ENCODE measurements at regions not wholly inside any gene's neighbourhood (a gene's known extent, or its start where the extent isn't known, plus 50 kb on each side); places are given as distances from the start of the nearest gene placed in this dataset.

GRCh38 chr21:20443558-20444155 lies 554.6 kb upstream of the NCAM2 start:
- Histone ChIP-seq H3K4me1 (ENCODE audit: insufficient read depth) (no peaks in the 10 kb centered on the region), H3K79me2 (ENCODE audit: insufficient read depth) (no peaks in the 10 kb centered on the region)

GRCh38 chr21:20445971-20446370 lies 552.2 kb upstream of the NCAM2 start:
- H3K4me3 ChIP-seq = no peak overlapping the region

More at GRCh38 chr21:20443558-20444155, 554.6 kb upstream of the NCAM2 start:
- no peaks in the 10 kb centered on the region for H3K9me3 ChIP-seq (ENCODE audit: low read depth)
- no peak overlapping the region for H2AFZ ChIP-seq
- H3K4me3 ChIP-seq = no peak overlapping the region
- no peak overlapping the region for H3K9ac ChIP-seq
- no peak overlapping the region for H3K4me2 ChIP-seq (ENCODE audit: unreplicated experiment)
- no peaks in the 10 kb centered on the region for H4K20me1 ChIP-seq (ENCODE audit: insufficient read depth)
- H3K9me2 ChIP-seq (ENCODE audit: insufficient read depth) = no peaks in the 10 kb centered on the region
- WGBS, 2 experiments (ENCODE audit: low coverage in 1 of 2, low lambda C conversion rate in 2 of 2, missing lambda C conversion rate in 2 of 2) = 44 to 58% methylated on average over 13 of the region's 13 CpGs
- in situ Hi-C loops (cut with MboI) = no loop called here
- TF ChIP-seq EZH2 (IDR thresholded peaks at IDR 0.05; ENCODE audit: insufficient read depth, poor library complexity, severe bottlenecking) = no peak
- no peak for TF ChIP-seq EZH2phosphoT487 (IDR thresholded peaks at IDR 0.05; ENCODE audit: insufficient read depth, low read depth)
- no peak overlapping the region for H3K27ac ChIP-seq
- no peaks in the 10 kb centered on the region for H3F3A ChIP-seq (ENCODE audit: insufficient read depth)
- no peaks in the 10 kb centered on the region for H3K36me3 ChIP-seq (ENCODE audit: low read depth)
- H3K27me3 ChIP-seq (replicated peaks; ENCODE audit: insufficient read depth) = no peaks in the 10 kb centered on the region
- no peak for DNase-seq

GRCh38 chr21:20451046-20451445 lies 547.2 kb upstream of the NCAM2 start:
- no peaks in the 10 kb centered on the region for H4K20me1 ChIP-seq (ENCODE audit: insufficient read depth)
- no peaks in the 10 kb centered on the region for H3K4me1 ChIP-seq (ENCODE audit: insufficient read depth)
- H3K27ac ChIP-seq = no peak overlapping the region
- no peak for TF ChIP-seq EZH2 (IDR thresholded peaks at IDR 0.05; ENCODE audit: insufficient read depth, poor library complexity, severe bottlenecking)
- TF ChIP-seq EZH2phosphoT487 (IDR thresholded peaks at IDR 0.05; ENCODE audit: insufficient read depth, low read depth) = no peak
- in situ Hi-C loops (cut with MboI) = no loop called here
- H3K9me2 ChIP-seq (ENCODE audit: insufficient read depth) = no peaks in the 10 kb centered on the region
- H3K9ac ChIP-seq = no peak overlapping the region
- H3K79me2 ChIP-seq (ENCODE audit: insufficient read depth) = no peaks in the 10 kb centered on the region
- no peak overlapping the region for H3K4me2 ChIP-seq (ENCODE audit: unreplicated experiment)
- no peak overlapping the region for H3K4me3 ChIP-seq
- no peaks in the 10 kb centered on the region for H3K27me3 ChIP-seq (replicated peaks; ENCODE audit: insufficient read depth)
- H3K9me3 ChIP-seq (ENCODE audit: low read depth) = no peaks in the 10 kb centered on the region
- no peaks in the 10 kb centered on the region for H3F3A ChIP-seq (ENCODE audit: insufficient read depth)
- 10% methylated on average over 2 of the region's 2 CpGs for WGBS, 2 experiments (ENCODE audit: low coverage in 1 of 2, low lambda C conversion rate in 2 of 2, missing lambda C conversion rate in 2 of 2)
- no peaks in the 10 kb centered on the region for H3K36me3 ChIP-seq (ENCODE audit: low read depth)
- no peak for DNase-seq
- H2AFZ ChIP-seq = no peak overlapping the region

More at GRCh38 chr21:20445971-20446370, 552.2 kb upstream of the NCAM2 start:
- Histone ChIP-seq H3K36me3 (ENCODE audit: low read depth) (no peaks in the 10 kb centered on the region), H3K9ac (no peak overlapping the region), H3K9me2 (ENCODE audit: insufficient read depth) (no peaks in the 10 kb centered on the region), H2AFZ (no peak overlapping the region), H3K79me2 (ENCODE audit: insufficient read depth) (no peaks in the 10 kb centered on the region), H3F3A (ENCODE audit: insufficient read depth) (no peaks in the 10 kb centered on the region), H3K27me3 (replicated peaks; ENCODE audit: insufficient read depth) (no peaks in the 10 kb centered on the region), H3K4me1 (ENCODE audit: insufficient read depth) (no peaks in the 10 kb centered on the region), H3K4me2 (ENCODE audit: unreplicated experiment) (no peak overlapping the region), H3K27ac (no peak overlapping the region), H4K20me1 (ENCODE audit: insufficient read depth) (no peaks in the 10 kb centered on the region), H3K9me3 (ENCODE audit: low read depth) (no peaks in the 10 kb centered on the region)
- TF ChIP-seq EZH2phosphoT487 (IDR thresholded peaks at IDR 0.05; ENCODE audit: insufficient read depth, low read depth) (no peak), EZH2 (IDR thresholded peaks at IDR 0.05; ENCODE audit: insufficient read depth, poor library complexity, severe bottlenecking) (no peak)
- in situ Hi-C loops (cut with MboI) = no loop called here
- DNase-seq = no peak
- 6 to 16% methylated on average over 2 of the region's 2 CpGs for WGBS, 2 experiments (ENCODE audit: low coverage in 1 of 2, low lambda C conversion rate in 2 of 2, missing lambda C conversion rate in 2 of 2)

- H3K9me2 ChIP-seq (ENCODE audit: insufficient read depth) = no peaks in the 10 kb centered on the region
- H4K20me1 ChIP-seq (ENCODE audit: insufficient read depth) = no peaks in the 10 kb centered on the region
- no peaks in the 10 kb centered on the region for H3K4me1 ChIP-seq (ENCODE audit: insufficient read depth)
- no peak for TF ChIP-seq EZH2phosphoT487 (IDR thresholded peaks at IDR 0.05; ENCODE audit: insufficient read depth, low read depth)
- no peak for TF ChIP-seq EZH2 (IDR thresholded peaks at IDR 0.05; ENCODE audit: insufficient read depth, poor library complexity, severe bottlenecking)
- H3K27me3 ChIP-seq (replicated peaks; ENCODE audit: insufficient read depth) = no peaks in the 10 kb centered on the region
- no peak overlapping the region for H3K27ac ChIP-seq
- in situ Hi-C loops (cut with MboI) = no loop called here
- no peaks in the 10 kb centered on the region for H3K36me3 ChIP-seq (ENCODE audit: low read depth)
- no peaks in the 10 kb centered on the region for H3F3A ChIP-seq (ENCODE audit: insufficient read depth)
- H2AFZ ChIP-seq = no peak overlapping the region
- no peak for DNase-seq
- 1 to 4% methylated on average over 4 of the region's 4 CpGs for WGBS, 2 experiments (ENCODE audit: low coverage in 1 of 2, low lambda C conversion rate in 2 of 2, missing lambda C conversion rate in 2 of 2)
- H3K9ac ChIP-seq = no peak overlapping the region
- H3K4me2 ChIP-seq (ENCODE audit: unreplicated experiment) = no peak overlapping the region
- no peaks in the 10 kb centered on the region for H3K79me2 ChIP-seq (ENCODE audit: insufficient read depth)
- H3K9me3 ChIP-seq (ENCODE audit: low read depth) = no peaks in the 10 kb centered on the region
- H3K4me3 ChIP-seq = no peak overlapping the region
These were observed 545.3 kb upstream of the NCAM2 start for GRCh38 chr21:20452935-20453334.
